Lung (tissue), 11 donors: ENCODE measurements at regions not wholly inside any gene's neighbourhood (a gene's known extent, or its start where the extent isn't known, plus 50 kb on each side); places are given as distances from the start of the nearest gene placed in this dataset.
"Not testable (repeated sequence)": the region's sequence is repeated elsewhere in the genome, so short reads cannot be mapped to it uniquely, and the experiment has no call there.

ENCODE experiments used
- ATAC-seq: fragments of 200-7000 bp; cut with Tn5 transposase; one replicate; pipeline ENCODE4 v1.9.1; 2020; ENCODE audit warnings: moderate number of reproducible peaks; ENCODE audit not compliant: insufficient read depth, low FRiP score
- DNase-seq, 3 donors: peaks; one replicate each; pipeline ENCODE4 v3.0.0-alpha.2; 2013 to 2017
- H3K27ac ChIP-seq, 2 donors: one replicate each; pipeline ENCODE4 v1.5.1; 2013; ENCODE audit warnings: mild to moderate bottlenecking in 2 of 2, moderate library complexity in 2 of 2, control low read depth in 1 of 2, inconsistent platforms in 1 of 2, low read depth in 1 of 2, low read length in 1 of 2
- H3K27me3 ChIP-seq, 3 donors: one replicate each; pipeline ENCODE4 v1.5.1; 2013; ENCODE audit warnings: low read length in 2 of 3; ENCODE audit not compliant: control insufficient read depth in 3 of 3, insufficient read depth in 3 of 3
- H3K36me3 ChIP-seq, 4 donors: one replicate each; pipeline ENCODE4 v1.5.1; 2013; ENCODE audit warnings: low read length in 4 of 4, mild to moderate bottlenecking in 1 of 4, moderate library complexity in 1 of 4; ENCODE audit not compliant: control insufficient read depth in 4 of 4, insufficient read depth in 4 of 4
- H3K4me1 ChIP-seq, 5 donors: one replicate each; pipeline ENCODE4 v1.5.1; 2013; ENCODE audit warnings: low read length in 5 of 5, mild to moderate bottlenecking in 2 of 5, moderate library complexity in 1 of 5; ENCODE audit not compliant: control insufficient read depth in 5 of 5, insufficient read depth in 5 of 5
- H3K4me3 ChIP-seq: one replicate; pipeline ENCODE4 v1.5.1; 2013; ENCODE audit warnings: mild to moderate bottlenecking, control low read depth, moderate library complexity
- H3K9ac ChIP-seq, 2 donors: one replicate each; pipeline ENCODE4 v1.5.1; 2013; ENCODE audit warnings: low read length in 2 of 2, control low read depth in 1 of 2; ENCODE audit not compliant: insufficient read depth in 1 of 2
- H3K9me3 ChIP-seq, 4 donors: one replicate each; pipeline ENCODE4 v1.5.1; 2013; ENCODE audit warnings: low read length in 3 of 4, mild to moderate bottlenecking in 1 of 4, moderate library complexity in 1 of 4; ENCODE audit not compliant: control insufficient read depth in 4 of 4, insufficient read depth in 3 of 4
- WGBS, 2 donors: extraction: QIAGEN DNeasy Blood & Tissue Kit; methylation state at CpG; one replicate each; pipeline ENCODE4 v1.1.7; 2013; 5-methylcytosine and 5-hydroxymethylcytosine counted together
- TF ChIP-seq, protein P1 (sequence below): IDR thresholded peaks from 2 replicates; pipeline ENCODE4 v1.5.1; 2012; ENCODE audit warnings: mild to moderate bottlenecking; ENCODE audit errors: control extremely low read depth, extremely low read depth
- donor health status: control.
- donor health status: control.
- donor health status: Bipolar disorder and iron deficiency.
- donor health status: healthy.
- donor health status: DM: yes; HTN: yes; CAD: no.

- TF ChIP-seq, protein P1, sequence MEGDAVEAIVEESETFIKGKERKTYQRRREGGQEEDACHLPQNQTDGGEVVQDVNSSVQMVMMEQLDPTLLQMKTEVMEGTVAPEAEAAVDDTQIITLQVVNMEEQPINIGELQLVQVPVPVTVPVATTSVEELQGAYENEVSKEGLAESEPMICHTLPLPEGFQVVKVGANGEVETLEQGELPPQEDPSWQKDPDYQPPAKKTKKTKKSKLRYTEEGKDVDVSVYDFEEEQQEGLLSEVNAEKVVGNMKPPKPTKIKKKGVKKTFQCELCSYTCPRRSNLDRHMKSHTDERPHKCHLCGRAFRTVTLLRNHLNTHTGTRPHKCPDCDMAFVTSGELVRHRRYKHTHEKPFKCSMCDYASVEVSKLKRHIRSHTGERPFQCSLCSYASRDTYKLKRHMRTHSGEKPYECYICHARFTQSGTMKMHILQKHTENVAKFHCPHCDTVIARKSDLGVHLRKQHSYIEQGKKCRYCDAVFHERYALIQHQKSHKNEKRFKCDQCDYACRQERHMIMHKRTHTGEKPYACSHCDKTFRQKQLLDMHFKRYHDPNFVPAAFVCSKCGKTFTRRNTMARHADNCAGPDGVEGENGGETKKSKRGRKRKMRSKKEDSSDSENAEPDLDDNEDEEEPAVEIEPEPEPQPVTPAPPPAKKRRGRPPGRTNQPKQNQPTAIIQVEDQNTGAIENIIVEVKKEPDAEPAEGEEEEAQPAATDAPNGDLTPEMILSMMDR = no peak
- WGBS, 2 donors = 79 to 82% methylated on average over 2 of the region's 2 CpGs
- no peaks in the 10 kb centered on the region for H3K27me3 ChIP-seq
- H3K27ac ChIP-seq = no peak overlapping the region
- DNase-seq = no peak
- H3K9ac ChIP-seq = no peak overlapping the region
- H3K4me3 ChIP-seq = no peak overlapping the region
- no peak for ATAC-seq
- no peaks in the 10 kb centered on the region for H3K36me3 ChIP-seq
- H3K4me1 ChIP-seq = no peaks in the 10 kb centered on the region
- H3K9me3 ChIP-seq = no peaks in the 10 kb centered on the region
Measured at GRCh38 chr9:17882688-17883594, 304.1 kb downstream of the SH3GL2 start.

DNA sequence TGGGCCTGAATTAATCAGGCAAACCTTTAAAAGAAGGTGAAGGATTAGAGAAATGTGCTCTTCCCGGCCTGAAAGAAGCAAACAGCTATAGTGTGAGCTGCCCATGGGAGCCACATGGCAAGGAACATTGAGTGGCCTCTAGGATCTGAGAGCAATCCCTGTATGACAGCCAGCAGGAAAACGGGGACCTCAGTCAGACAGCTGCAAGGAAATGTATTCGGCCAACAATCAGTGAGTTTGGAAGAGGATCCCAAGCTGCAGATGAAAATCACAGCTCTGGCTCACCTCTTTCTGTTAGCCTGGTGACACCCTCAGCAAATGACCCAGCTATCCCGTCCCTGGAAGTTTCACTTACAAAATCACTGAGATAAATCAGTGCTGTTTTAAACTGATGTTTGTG, 309.2 kb downstream of the SH3GL2 start:
- 79 to 81% methylated on average over 4 of the region's 4 CpGs for WGBS, 2 donors
- Histone ChIP-seq H3K4me1 (no peaks in the 10 kb centered on the region), H3K9ac (no peak overlapping the region), H3K9me3 (no peaks in the 10 kb centered on the region), H3K4me3 (no peak overlapping the region), H3K36me3 (no peaks in the 10 kb centered on the region), H3K27me3 (no peaks in the 10 kb centered on the region), H3K27ac (no peak overlapping the region)
- DNase-seq (no peak), ATAC-seq (no peak)
- TF ChIP-seq, protein P1 = no peak

- not testable (repeated sequence) for H3K9me3 ChIP-seq, H3K4me3 ChIP-seq, H3K36me3 ChIP-seq, H3K27me3 ChIP-seq, H3K9ac ChIP-seq, ATAC-seq, H3K27ac ChIP-seq, H3K4me1 ChIP-seq, DNase-seq
- WGBS, 2 donors = 53 to 55% methylated on average over 1 of the region's 1 CpG
Measured at GRCh38 chr9:17888964-17889363, 310.1 kb downstream of the SH3GL2 start.

DNA sequence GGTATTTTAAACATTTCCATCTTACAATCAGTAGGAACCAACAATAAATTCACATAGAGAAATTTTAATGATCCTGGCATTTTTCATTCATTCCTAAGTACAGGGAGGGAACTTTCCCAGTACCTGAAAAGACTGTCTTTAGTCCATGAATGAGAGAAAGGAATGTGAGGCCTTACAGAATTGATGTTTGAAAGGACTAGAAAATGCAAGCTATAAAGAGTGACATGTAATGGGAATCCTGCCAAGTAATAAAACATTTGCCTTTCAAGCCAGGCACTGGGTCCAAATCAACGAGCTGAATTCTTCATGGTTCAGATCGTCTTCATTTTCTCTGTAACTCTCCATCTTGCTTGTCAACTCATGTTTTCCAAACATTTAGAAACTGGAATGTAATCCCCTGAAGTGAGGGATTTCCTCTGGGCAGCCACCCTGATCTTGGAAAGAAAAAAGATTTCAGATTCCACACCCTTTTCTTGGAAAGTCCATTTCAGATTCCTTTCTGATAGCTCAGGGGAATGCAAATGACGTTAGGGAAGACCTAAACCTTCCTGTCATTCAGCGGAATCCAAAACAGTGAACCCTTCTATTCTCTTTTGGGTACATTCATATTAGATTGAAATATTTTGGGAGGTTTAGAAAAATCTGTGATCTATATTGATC, 315.8 kb downstream of the SH3GL2 start:
- Histone ChIP-seq H3K4me3 (no peak overlapping the region), H3K9ac (no peak overlapping the region), H3K36me3 (no peaks in the 10 kb centered on the region), H3K27ac (no peak overlapping the region), H3K27me3 (no peaks in the 10 kb centered on the region), H3K4me1 (no peaks in the 10 kb centered on the region), H3K9me3 (no peaks in the 10 kb centered on the region)
- no peak for ATAC-seq
- WGBS, 2 donors = 38 to 57% methylated on average over 4 of the region's 4 CpGs
- TF ChIP-seq, protein P1 = no peak
- peak in 1 of 3 donors; percentile 21 for DNase-seq
